ENCODE measurements at regions not wholly inside any gene's neighbourhood (a gene's known extent, or its start where the extent isn't known, plus 50 kb on each side); places are given as distances from the start of the nearest gene placed in this dataset.
"Not testable (repeated sequence)": the region's sequence is repeated elsewhere in the genome, so short reads cannot be mapped to it uniquely, and the experiment has no call there.

DNA sequence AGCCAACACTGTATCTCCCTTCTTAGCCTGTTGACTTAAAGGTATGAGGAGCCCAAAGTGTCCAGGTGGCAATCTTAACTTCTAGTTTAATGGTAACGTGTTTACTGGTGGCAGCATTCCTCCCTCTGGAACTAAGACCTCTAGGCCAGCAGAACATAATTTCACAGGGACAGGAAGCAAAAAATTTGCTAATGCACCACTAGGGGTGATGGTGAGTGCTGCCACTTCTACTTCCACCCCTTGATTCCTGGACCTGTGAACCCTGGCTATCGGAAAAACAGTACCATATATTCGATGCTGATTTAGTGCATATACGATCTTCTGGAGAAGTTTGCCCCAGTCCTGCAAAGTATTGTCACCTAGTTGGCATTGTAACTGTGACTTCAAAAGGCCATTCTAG is 743.2 kb upstream of the RGMB start:
- not testable (repeated sequence) for TF ChIP-seq CTCF, POLR2A (IDR thresholded peaks at IDR 0.05)
